ENCODE measurements at regions not wholly inside any gene's neighbourhood (a gene's known extent, or its start where the extent isn't known, plus 50 kb on each side); places are given as distances from the start of the nearest gene placed in this dataset.

DNA sequence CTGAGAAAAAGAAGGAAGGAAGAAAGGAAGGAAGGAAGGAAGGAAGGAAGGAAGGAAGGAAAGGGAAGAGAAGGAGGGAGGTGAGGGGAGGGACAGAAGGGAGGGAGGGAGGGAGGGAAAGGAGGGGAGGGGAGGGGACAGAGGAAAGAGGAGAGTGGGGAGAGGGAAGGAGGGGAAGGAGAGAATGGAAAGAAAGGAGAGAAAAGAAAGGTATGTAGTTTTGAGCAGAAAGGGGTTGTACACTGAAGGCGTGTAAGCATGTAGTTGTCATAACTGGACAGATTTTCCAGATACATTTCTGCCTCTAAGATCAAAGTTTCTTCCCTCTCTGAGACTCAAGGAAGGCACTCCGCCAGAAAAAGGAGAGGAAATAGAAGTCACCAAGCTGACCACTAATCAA, 113.4 kb upstream of the KBTBD8 start:
- intact Hi-C loops (cut with micrococcal nuclease; ENCODE audit: unreplicated experiment): no loop called here
- Histone ChIP-seq H3K9me3 (replicated peaks; ENCODE audit: control insufficient read depth, insufficient read depth, low read length) (no peaks in the 10 kb centered on the region), H4K20me1 (ENCODE audit: control insufficient read depth, insufficient read depth) (no peaks in the 10 kb centered on the region), H3K36me3 (ENCODE audit: control insufficient read depth in 2 of 2, insufficient read depth in 2 of 2, low read length in 1 of 2) (no peaks in the 10 kb centered on the region), H3K27ac (ENCODE audit: control insufficient read depth, insufficient read depth) (no peak overlapping the region), H3K4me1 (ENCODE audit: control insufficient read depth, insufficient read depth, low read length) (no peaks in the 10 kb centered on the region), H2AFZ (ENCODE audit: control insufficient read depth, low read depth, low read length) (no peak overlapping the region), H3K4me2 (ENCODE audit: control insufficient read depth, insufficient read depth) (no peak overlapping the region), H3K27me3 (replicated peaks in 1 of 2; ENCODE audit: control insufficient read depth in 2 of 2, insufficient read depth in 2 of 2, low read length in 1 of 2) (no peaks in the 10 kb centered on the region), H3K79me2 (ENCODE audit: control insufficient read depth, insufficient read depth, low read length) (no peaks in the 10 kb centered on the region), H3K4me3 (no peak overlapping the region), H3K9ac (ENCODE audit: control insufficient read depth, insufficient read depth, low read length) (no peak overlapping the region)
- POLR2A ChIA-PET: no interaction called here
- in situ Hi-C loops (cut with MboI): no loop called here
- CTCF ChIA-PET: no interaction called here
- BruUV-seq (replicated peaks): no TSS peak
- no peak for TF ChIP-seq SREBF1 (IDR thresholded peaks at IDR 0.05; ENCODE audit: low read length)
- TF ChIP-seq CEBPB (IDR thresholded peaks at IDR 0.05; ENCODE audit: borderline replicate concordance in 1 of 2, low read depth in 2 of 2, low read length in 2 of 2): no peak
- TF ChIP-seq BACH1 (IDR thresholded peaks at IDR 0.05; ENCODE audit: borderline replicate concordance): no peak
- no peak for TF ChIP-seq IKZF1 (conservative IDR thresholded peaks at IDR 0.05)
- TF ChIP-seq NFYB (IDR thresholded peaks at IDR 0.05; ENCODE audit: insufficient read depth, low read depth, low read length): no peak
- TF ChIP-seq SUPT20H (IDR thresholded peaks at IDR 0.05; ENCODE audit: borderline replicate concordance, control insufficient read depth, low read depth, low read length): no peak
- DNase-seq (ENCODE audit: low read depth, low spot score) (no peak), ATAC-seq (no peak), FAIRE-seq (no peak)
- SMC1A ChIA-PET (ENCODE audit: uncharacterized antibody, unreplicated experiment): no interaction called here
- RAD21 ChIA-PET (ENCODE audit: unreplicated experiment): no interaction called here
- WGBS (ENCODE audit: insufficient coverage, insufficient replicate concordance, low lambda C conversion rate, missing lambda C conversion rate): 30% methylated on average over 2 of the region's 2 CpGs

DNA sequence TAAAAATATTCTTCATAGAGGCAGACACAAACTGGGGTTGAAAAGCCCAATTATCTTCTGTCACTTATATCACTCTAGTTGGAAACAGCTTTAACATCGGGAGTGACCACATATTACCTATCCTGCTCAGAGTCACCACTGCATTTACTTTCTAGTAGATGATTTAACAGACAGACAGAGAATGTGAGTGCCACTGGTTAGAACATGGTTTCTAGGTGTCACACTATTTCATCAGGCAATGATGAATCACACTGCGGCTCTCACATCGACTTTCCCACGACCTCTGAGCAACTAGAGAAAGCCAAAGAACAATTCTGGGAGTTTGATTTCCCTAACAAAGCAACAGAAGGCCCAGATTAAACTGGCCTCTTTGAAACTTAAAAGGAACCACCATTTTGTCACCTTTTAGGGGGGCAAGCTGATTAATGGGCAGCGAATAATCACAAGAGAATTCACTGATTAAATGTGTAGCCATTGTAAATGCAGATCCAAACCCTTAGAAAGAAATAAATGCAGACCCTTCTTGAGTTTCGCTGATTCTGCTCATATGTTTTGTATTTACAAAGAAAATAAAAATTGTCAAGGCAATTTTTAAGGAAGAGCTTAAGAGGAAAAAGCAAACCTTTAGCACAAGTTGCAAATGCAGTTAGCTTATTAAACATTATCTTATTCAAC, 112.6 kb upstream of the KBTBD8 start:
- Histone ChIP-seq H3K9ac (ENCODE audit: control insufficient read depth, insufficient read depth, low read length) (no peak overlapping the region), H3K27ac (ENCODE audit: control insufficient read depth, insufficient read depth) (no peak overlapping the region), H2AFZ (ENCODE audit: control insufficient read depth, low read depth, low read length) (no peak overlapping the region), H3K4me3 (no peak overlapping the region), H3K4me2 (ENCODE audit: control insufficient read depth, insufficient read depth) (no peak overlapping the region), H3K4me1 (ENCODE audit: control insufficient read depth, insufficient read depth, low read length) (no peaks in the 10 kb centered on the region), H3K9me3 (replicated peaks; ENCODE audit: control insufficient read depth, insufficient read depth, low read length) (no peaks in the 10 kb centered on the region), H4K20me1 (ENCODE audit: control insufficient read depth, insufficient read depth) (no peaks in the 10 kb centered on the region), H3K36me3 (ENCODE audit: control insufficient read depth in 2 of 2, insufficient read depth in 2 of 2, low read length in 1 of 2) (no peaks in the 10 kb centered on the region), H3K27me3 (replicated peaks in 1 of 2; ENCODE audit: control insufficient read depth in 2 of 2, insufficient read depth in 2 of 2, low read length in 1 of 2) (no peaks in the 10 kb centered on the region), H3K79me2 (ENCODE audit: control insufficient read depth, insufficient read depth, low read length) (no peaks in the 10 kb centered on the region)
- POLR2A ChIA-PET: no interaction called here
- CTCF ChIA-PET: no interaction called here
- no TSS peak for BruUV-seq (replicated peaks)
- no peak for FAIRE-seq
- SMC1A ChIA-PET (ENCODE audit: uncharacterized antibody, unreplicated experiment): no interaction called here
- RAD21 ChIA-PET (ENCODE audit: unreplicated experiment): no interaction called here
- no peak for DNase-seq (ENCODE audit: low read depth, low spot score)
- 25% methylated on average over 6 of the region's 6 CpGs for WGBS (ENCODE audit: insufficient coverage, insufficient replicate concordance, low lambda C conversion rate, missing lambda C conversion rate)
- in situ Hi-C loops (cut with MboI): no loop called here
- no peak for TF ChIP-seq SIN3A (IDR thresholded peaks at IDR 0.05; ENCODE audit: low read depth, low read length)
- TF ChIP-seq, protein P1, sequence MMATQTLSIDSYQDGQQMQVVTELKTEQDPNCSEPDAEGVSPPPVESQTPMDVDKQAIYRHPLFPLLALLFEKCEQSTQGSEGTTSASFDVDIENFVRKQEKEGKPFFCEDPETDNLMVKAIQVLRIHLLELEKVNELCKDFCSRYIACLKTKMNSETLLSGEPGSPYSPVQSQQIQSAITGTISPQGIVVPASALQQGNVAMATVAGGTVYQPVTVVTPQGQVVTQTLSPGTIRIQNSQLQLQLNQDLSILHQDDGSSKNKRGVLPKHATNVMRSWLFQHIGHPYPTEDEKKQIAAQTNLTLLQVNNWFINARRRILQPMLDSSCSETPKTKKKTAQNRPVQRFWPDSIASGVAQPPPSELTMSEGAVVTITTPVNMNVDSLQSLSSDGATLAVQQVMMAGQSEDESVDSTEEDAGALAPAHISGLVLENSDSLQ (IDR thresholded peaks at IDR 0.05): 0 out of 2 replicates have a peak, but pooled peaks have one; percentile 35
- intact Hi-C loops (cut with micrococcal nuclease; ENCODE audit: unreplicated experiment): no loop called here
- peak; percentile 79 for ATAC-seq

Measured in GM12878 (cell line).